ENCODE measurements at regions not wholly inside any gene's neighbourhood (a gene's known extent, or its start where the extent isn't known, plus 50 kb on each side); places are given as distances from the start of the nearest gene placed in this dataset.
"Not testable (repeated sequence)": the region's sequence is repeated elsewhere in the genome, so short reads cannot be mapped to it uniquely, and the experiment has no call there.

DNA sequence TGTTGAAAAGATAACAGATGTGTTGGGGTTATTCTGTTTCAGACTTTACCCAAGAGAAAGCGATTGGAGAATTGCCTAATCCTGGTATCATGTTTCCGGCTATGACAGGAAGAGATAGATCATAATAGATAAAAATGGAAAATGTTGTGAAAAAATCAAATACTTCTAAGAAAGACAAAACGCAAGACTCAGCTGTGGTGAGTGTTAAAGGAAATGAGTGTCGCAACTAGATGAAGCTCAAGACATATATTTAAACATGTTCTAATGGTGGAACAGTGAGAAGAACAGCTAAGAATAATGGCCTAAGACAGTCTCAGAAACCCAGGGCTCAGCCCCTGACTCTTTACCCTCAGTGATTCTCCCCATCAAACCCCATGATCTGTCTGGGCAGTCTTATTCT, 426.7 kb upstream of the RUNX1 start:
- no peaks in the 10 kb centered on the region for H3K27me3 ChIP-seq (ENCODE audit: control insufficient read depth, insufficient read depth, low read length)
- no peaks in the 10 kb centered on the region for H3K36me3 ChIP-seq (ENCODE audit: control insufficient read depth, insufficient read depth, low read length)
- no peaks in the 10 kb centered on the region for H3K9me3 ChIP-seq (ENCODE audit: control insufficient read depth, low read length)
- H3K4me3 ChIP-seq (ENCODE audit: low read length), result no peak overlapping the region
- peaks cover 5% of the 10 kb centered on the region for H3K4me1 ChIP-seq (ENCODE audit: control insufficient read depth, insufficient read depth, low read length)
- H3K9ac ChIP-seq (ENCODE audit: low read length), result no peak overlapping the region

- Histone ChIP-seq H3K9me3 (ENCODE audit: control insufficient read depth, low read length) (no peaks in the 10 kb centered on the region), H3K36me3 (ENCODE audit: control insufficient read depth, insufficient read depth, low read length) (no peaks in the 10 kb centered on the region), H3K4me3 (ENCODE audit: low read length) (no peak overlapping the region), H3K27me3 (ENCODE audit: control insufficient read depth, insufficient read depth, low read length) (no peaks in the 10 kb centered on the region), H3K9ac (ENCODE audit: low read length) (no peak overlapping the region), H3K4me1 (ENCODE audit: control insufficient read depth, insufficient read depth, low read length) (peaks cover 5% of the 10 kb centered on the region)
These were observed 425.9 kb upstream of the RUNX1 start for GRCh38 chr21:35475009-35475408.

DNA sequence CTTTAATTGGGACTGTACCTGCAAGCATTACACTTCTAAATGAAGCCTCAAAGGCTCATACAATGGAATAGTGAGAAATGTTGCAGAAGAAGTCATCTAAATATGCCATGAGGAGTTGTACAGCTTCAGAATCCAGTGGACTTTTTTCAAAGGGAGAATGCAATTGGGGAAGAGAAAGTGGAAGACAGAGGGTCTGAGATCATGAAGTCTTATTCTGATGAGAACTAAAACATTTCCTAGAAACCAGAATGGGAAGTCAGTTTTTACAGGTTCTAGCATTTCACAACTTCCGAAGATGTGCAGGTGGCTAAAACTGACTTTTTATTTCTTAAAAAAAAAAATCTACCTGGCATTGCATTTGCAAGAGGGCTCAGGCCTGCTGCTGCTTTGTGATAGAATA, 424.4 kb upstream of the RUNX1 start:
- H3K36me3 ChIP-seq (ENCODE audit: control insufficient read depth, insufficient read depth, low read length), result no peaks in the 10 kb centered on the region
- no peaks in the 10 kb centered on the region for H3K9me3 ChIP-seq (ENCODE audit: control insufficient read depth, low read length)
- H3K27me3 ChIP-seq (ENCODE audit: control insufficient read depth, insufficient read depth, low read length), result no peaks in the 10 kb centered on the region
- H3K4me1 ChIP-seq (ENCODE audit: control insufficient read depth, insufficient read depth, low read length), result peaks cover 5% of the 10 kb centered on the region
- H3K9ac ChIP-seq (ENCODE audit: low read length), result no peak overlapping the region
- H3K4me3 ChIP-seq (ENCODE audit: low read length), result no peak overlapping the region

- no peaks in the 10 kb centered on the region for H3K9me3 ChIP-seq (ENCODE audit: control insufficient read depth, low read length)
- no peaks in the 10 kb centered on the region for H3K36me3 ChIP-seq (ENCODE audit: control insufficient read depth, insufficient read depth, low read length)
- no peaks in the 10 kb centered on the region for H3K27me3 ChIP-seq (ENCODE audit: control insufficient read depth, insufficient read depth, low read length)
- H3K4me1 ChIP-seq (ENCODE audit: control insufficient read depth, insufficient read depth, low read length), result peaks cover 5% of the 10 kb centered on the region
- no peak overlapping the region for H3K4me3 ChIP-seq (ENCODE audit: low read length)
- H3K9ac ChIP-seq (ENCODE audit: low read length), result no peak overlapping the region
These were observed 421.4 kb upstream of the RUNX1 start for GRCh38 chr21:35470522-35470921.

- Histone ChIP-seq H3K9ac (ENCODE audit: low read length) (no peak overlapping the region), H3K4me1 (ENCODE audit: control insufficient read depth, insufficient read depth, low read length) (peaks cover 5% of the 10 kb centered on the region), H3K27me3 (ENCODE audit: control insufficient read depth, insufficient read depth, low read length) (no peaks in the 10 kb centered on the region)
These were observed 420.4 kb upstream of the RUNX1 start for GRCh38 chr21:35469498-35469897.

DNA sequence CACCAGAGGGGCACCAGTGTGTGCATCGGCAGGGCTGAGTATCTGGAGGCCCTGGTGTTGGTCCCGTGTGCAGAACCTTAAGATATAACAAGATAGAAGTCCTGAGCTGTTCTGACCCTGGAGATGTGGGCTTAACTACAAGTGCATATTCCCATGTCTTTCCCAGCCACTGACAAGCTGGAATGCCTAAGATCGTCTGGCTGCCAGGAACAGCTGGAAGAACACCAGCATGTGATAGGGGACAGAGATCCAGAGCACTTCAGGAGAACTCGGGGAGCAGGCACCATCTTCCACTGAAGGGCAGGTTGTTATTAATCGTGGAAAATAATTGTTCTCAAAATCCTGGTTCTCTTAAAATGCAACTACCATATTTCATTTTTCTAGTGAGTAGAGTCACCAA, 419.9 kb upstream of the RUNX1 start:
- H3K4me3 ChIP-seq (ENCODE audit: low read length), result no peak overlapping the region
- no peaks in the 10 kb centered on the region for H3K36me3 ChIP-seq (ENCODE audit: control insufficient read depth, insufficient read depth, low read length)
- no peaks in the 10 kb centered on the region for H3K27me3 ChIP-seq (ENCODE audit: control insufficient read depth, insufficient read depth, low read length)
- H3K9ac ChIP-seq (ENCODE audit: low read length), result no peak overlapping the region
- peaks cover 5% of the 10 kb centered on the region for H3K4me1 ChIP-seq (ENCODE audit: control insufficient read depth, insufficient read depth, low read length)
- no peaks in the 10 kb centered on the region for H3K9me3 ChIP-seq (ENCODE audit: control insufficient read depth, low read length)

More at GRCh38 chr21:35469498-35469897, 420.4 kb upstream of the RUNX1 start:
- Histone ChIP-seq H3K4me3 (ENCODE audit: low read length) (no peak overlapping the region), H3K36me3 (ENCODE audit: control insufficient read depth, insufficient read depth, low read length) (no peaks in the 10 kb centered on the region), H3K9me3 (ENCODE audit: control insufficient read depth, low read length) (no peaks in the 10 kb centered on the region)

GRCh38 chr21:35467566-35467965, 418.5 kb upstream of the RUNX1 start:
- no peak overlapping the region for H3K9ac ChIP-seq (ENCODE audit: low read length)
- no peaks in the 10 kb centered on the region for H3K9me3 ChIP-seq (ENCODE audit: control insufficient read depth, low read length)
- H3K27me3 ChIP-seq (ENCODE audit: control insufficient read depth, insufficient read depth, low read length), result no peaks in the 10 kb centered on the region
- no peak overlapping the region for H3K4me3 ChIP-seq (ENCODE audit: low read length)
- peaks cover 5% of the 10 kb centered on the region for H3K4me1 ChIP-seq (ENCODE audit: control insufficient read depth, insufficient read depth, low read length)
- no peaks in the 10 kb centered on the region for H3K36me3 ChIP-seq (ENCODE audit: control insufficient read depth, insufficient read depth, low read length)

DNA sequence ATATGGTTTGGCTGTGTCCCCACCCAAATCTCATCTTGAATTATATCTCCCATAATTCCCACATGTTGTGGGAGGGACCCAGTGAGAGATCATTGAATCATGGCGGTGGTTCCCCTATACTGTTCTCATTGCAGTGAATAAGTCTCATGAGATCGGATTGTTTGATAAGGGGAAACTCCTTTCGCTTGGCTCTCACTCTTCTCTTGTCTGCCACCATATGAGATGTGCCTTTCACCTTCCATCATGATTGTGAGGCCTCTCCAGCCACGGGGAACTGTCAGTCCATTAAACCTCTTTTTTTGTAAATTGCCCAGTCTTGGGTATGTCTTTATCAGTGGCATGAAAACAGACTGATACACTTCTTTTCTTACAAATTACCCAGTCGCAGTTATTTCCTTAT, 417.6 kb upstream of the RUNX1 start:
- H3K9ac ChIP-seq (ENCODE audit: low read length); H3K36me3 ChIP-seq (ENCODE audit: control insufficient read depth, insufficient read depth, low read length); H3K9me3 ChIP-seq (ENCODE audit: control insufficient read depth, low read length); H3K4me3 ChIP-seq (ENCODE audit: low read length); H3K4me1 ChIP-seq (ENCODE audit: control insufficient read depth, insufficient read depth, low read length); H3K27me3 ChIP-seq (ENCODE audit: control insufficient read depth, insufficient read depth, low read length): not testable (repeated sequence)

GRCh38 chr21:35465741-35466140, 416.6 kb upstream of the RUNX1 start:
- Histone ChIP-seq H3K4me1 (ENCODE audit: control insufficient read depth, insufficient read depth, low read length) (no peaks in the 10 kb centered on the region), H3K27me3 (ENCODE audit: control insufficient read depth, insufficient read depth, low read length) (no peaks in the 10 kb centered on the region)

DNA sequence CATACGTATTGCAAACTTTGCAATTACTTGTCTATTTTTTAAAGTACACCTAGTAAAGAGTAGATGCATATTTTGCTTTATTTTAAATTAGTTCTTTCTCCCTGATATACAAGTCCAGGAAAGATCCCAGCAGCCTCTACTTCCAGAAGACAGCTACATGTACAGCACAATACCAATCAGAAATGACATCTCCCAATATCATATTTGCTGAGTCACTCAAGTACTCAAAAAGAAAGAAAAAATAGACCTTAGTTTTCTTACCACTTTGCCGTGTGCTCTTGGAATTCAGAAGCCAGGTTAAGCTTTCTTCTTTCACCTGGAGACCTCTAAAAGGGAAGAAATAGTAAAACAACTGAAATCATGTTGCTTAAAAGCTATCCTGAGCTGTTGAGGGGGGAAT, 412.6 kb upstream of the RUNX1 start:
- H3K9ac ChIP-seq (ENCODE audit: low read length), result no peak overlapping the region
- H3K27me3 ChIP-seq (ENCODE audit: control insufficient read depth, insufficient read depth, low read length), result no peaks in the 10 kb centered on the region
- H3K4me3 ChIP-seq (ENCODE audit: low read length), result no peak overlapping the region
- H3K4me1 ChIP-seq (ENCODE audit: control insufficient read depth, insufficient read depth, low read length), result no peaks in the 10 kb centered on the region
- H3K9me3 ChIP-seq (ENCODE audit: control insufficient read depth, low read length), result no peaks in the 10 kb centered on the region
- H3K36me3 ChIP-seq (ENCODE audit: control insufficient read depth, insufficient read depth, low read length), result no peaks in the 10 kb centered on the region

More at GRCh38 chr21:35465741-35466140, 416.6 kb upstream of the RUNX1 start:
- Histone ChIP-seq H3K9me3 (ENCODE audit: control insufficient read depth, low read length) (no peaks in the 10 kb centered on the region), H3K36me3 (ENCODE audit: control insufficient read depth, insufficient read depth, low read length) (no peaks in the 10 kb centered on the region), H3K9ac (ENCODE audit: low read length) (no peak overlapping the region), H3K4me3 (ENCODE audit: low read length) (no peak overlapping the region)

- Histone ChIP-seq H3K36me3 (ENCODE audit: control insufficient read depth, insufficient read depth, low read length) (no peaks in the 10 kb centered on the region), H3K4me3 (ENCODE audit: low read length) (no peak overlapping the region), H3K4me1 (ENCODE audit: control insufficient read depth, insufficient read depth, low read length) (no peaks in the 10 kb centered on the region), H3K9me3 (ENCODE audit: control insufficient read depth, low read length) (no peaks in the 10 kb centered on the region), H3K9ac (ENCODE audit: low read length) (no peak overlapping the region), H3K27me3 (ENCODE audit: control insufficient read depth, insufficient read depth, low read length) (no peaks in the 10 kb centered on the region)
These were observed 411.3 kb upstream of the RUNX1 start for GRCh38 chr21:35460441-35460840.

DNA sequence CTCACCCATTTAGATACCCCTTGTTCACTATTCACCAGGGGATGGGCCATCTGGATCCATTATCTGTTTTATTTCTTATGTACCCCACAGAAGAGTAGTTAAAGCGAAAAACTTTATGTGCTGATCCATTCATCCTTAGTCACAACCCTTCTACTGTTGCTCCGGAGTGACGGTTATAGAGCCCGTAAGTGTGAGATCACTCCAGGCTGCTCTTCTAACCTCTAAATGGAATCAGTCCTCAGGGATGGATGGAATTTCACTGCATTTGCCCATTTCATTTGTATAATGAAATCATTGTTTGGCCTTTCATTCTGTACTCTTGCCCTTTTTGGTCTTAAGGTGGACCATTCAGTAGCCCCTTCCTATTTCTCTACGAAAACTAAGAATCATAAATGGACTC, 409.3 kb upstream of the RUNX1 start:
- H3K27me3 ChIP-seq (ENCODE audit: control insufficient read depth, insufficient read depth, low read length), result no peaks in the 10 kb centered on the region
- H3K9me3 ChIP-seq (ENCODE audit: control insufficient read depth, low read length), result no peaks in the 10 kb centered on the region

GRCh38 chr21:35457097-35457804, 408.1 kb upstream of the RUNX1 start:
- Histone ChIP-seq H3K9me3 (ENCODE audit: control insufficient read depth, low read length) (no peaks in the 10 kb centered on the region), H3K27me3 (ENCODE audit: control insufficient read depth, insufficient read depth, low read length) (no peaks in the 10 kb centered on the region), H3K4me3 (ENCODE audit: low read length) (no peak overlapping the region), H3K36me3 (ENCODE audit: control insufficient read depth, insufficient read depth, low read length) (no peaks in the 10 kb centered on the region), H3K4me1 (ENCODE audit: control insufficient read depth, insufficient read depth, low read length) (no peaks in the 10 kb centered on the region), H3K9ac (ENCODE audit: low read length) (no peak overlapping the region)

More for the DNA sequence above, 409.3 kb upstream of the RUNX1 start:
- Histone ChIP-seq H3K36me3 (ENCODE audit: control insufficient read depth, insufficient read depth, low read length) (no peaks in the 10 kb centered on the region), H3K4me3 (ENCODE audit: low read length) (no peak overlapping the region), H3K9ac (ENCODE audit: low read length) (no peak overlapping the region), H3K4me1 (ENCODE audit: control insufficient read depth, insufficient read depth, low read length) (no peaks in the 10 kb centered on the region)
